HEK293 (cell line): ENCODE measurements at regions not wholly inside any gene's neighbourhood (a gene's known extent, or its start where the extent isn't known, plus 50 kb on each side); places are given as distances from the start of the nearest gene placed in this dataset.

Source experiments
- CTCF ChIA-PET: fragments of 350-600 bp; formaldehyde crosslinking; extraction: SDS; loops from one replicate; lab custom pipeline; 2021; ENCODE audit warnings: antibody characterized with exemption; lab: Yijun Ruan, JAX
- POLR2A ChIA-PET: fragments of 300-600 bp; formaldehyde crosslinking; extraction: SDS; loops from one replicate; lab custom pipeline; 2020; ENCODE audit warnings: antibody characterized with exemption, inconsistent platforms; lab: Yijun Ruan, JAX
- H3K27ac ChIP-seq: fragments of 200-500 bp; sonication (Bioruptor generic); 2 replicates; pipeline ENCODE4 v1.5.1; 2014; ENCODE audit warnings: low read depth, low read length, control low read depth, inconsistent platforms; ENCODE audit errors: extremely low read depth
- H3K36me3 ChIP-seq, 2 experiments: fragments of 200-500 bp in 1 of 2; sonication (Bioruptor generic) in 1 of 2; 1 replicate in 1 of 2; 2 replicates in 1 of 2; pipeline ENCODE4 v1.5.1; 2014 to 2017; ENCODE audit warnings: inconsistent platforms in 2 of 2, low read length in 2 of 2; ENCODE audit not compliant: control insufficient read depth in 2 of 2, insufficient read depth in 1 of 2
- H3K4me1 ChIP-seq: fragments of 200-500 bp; sonication (Bioruptor generic); 2 replicates; pipeline ENCODE4 v1.5.1; 2014; ENCODE audit warnings: mild to moderate bottlenecking, low read length, inconsistent platforms; ENCODE audit not compliant: control insufficient read depth, insufficient read depth
- H3K4me3 ChIP-seq: 2 replicates; pipeline ENCODE4 v1.5.1; 2011; ENCODE audit warnings: low read depth, mild to moderate bottlenecking, control low read depth, low read length, moderate library complexity
- H3K9me3 ChIP-seq: fragments of 200-500 bp; sonication (Bioruptor generic); 2 replicates; pipeline ENCODE4 v1.5.1; 2014; ENCODE audit warnings: low read depth, low read length, inconsistent platforms; ENCODE audit not compliant: control insufficient read depth, insufficient read depth
- GLI2 ChIP-seq: fragments of 450-650 bp; formaldehyde crosslinking; IDR thresholded peaks from 2 replicates; pipeline ENCODE4; 2017; ENCODE audit warnings: missing biosample characterization, missing genetic modification characterization, low read depth, borderline replicate concordance
- GLIS1 ChIP-seq: fragments of 450-650 bp; formaldehyde crosslinking; IDR thresholded peaks from 2 replicates; pipeline ENCODE4 v1.5.1; 2016; ENCODE audit warnings: missing biosample characterization, missing genetic modification characterization
- SP3 ChIP-seq: fragments of 450-650 bp; formaldehyde crosslinking; IDR thresholded peaks from 2 replicates; pipeline ENCODE4 v1.5.1; 2016; ENCODE audit warnings: missing biosample characterization, missing genetic modification characterization
- TSHZ1 ChIP-seq: fragments of 450-650 bp; formaldehyde crosslinking; IDR thresholded peaks from 2 replicates; pipeline ENCODE4 v1.5.1; 2016; ENCODE audit warnings: missing biosample characterization, missing genetic modification characterization, borderline replicate concordance
- ZBTB49 ChIP-seq: fragments of 450-650 bp; formaldehyde crosslinking; IDR thresholded peaks from 2 replicates; pipeline ENCODE4 v1.5.1; 2016; ENCODE audit warnings: missing biosample characterization, missing genetic modification characterization, low read depth
- ZNF37A ChIP-seq: fragments of 450-650 bp; IDR thresholded peaks from 2 replicates; pipeline ENCODE4 v1.5.1; 2018; ENCODE audit warnings: missing biosample characterization, missing genetic modification characterization
- ZNF501 ChIP-seq: fragments of 450-650 bp; formaldehyde crosslinking; IDR thresholded peaks from 2 replicates; pipeline ENCODE4 v1.5.1; 2016; ENCODE audit warnings: missing biosample characterization, missing genetic modification characterization
- ZNF518A ChIP-seq: fragments of 450-650 bp; formaldehyde crosslinking; conservative IDR thresholded peaks from 2 replicates; pipeline ENCODE4 v1.5.1; 2016; ENCODE audit warnings: low read depth, missing biosample characterization, missing genetic modification characterization
- ZNF610 ChIP-seq: fragments of 450-650 bp; formaldehyde crosslinking; IDR thresholded peaks from 2 replicates; pipeline ENCODE4 v1.5.1; 2016; ENCODE audit warnings: missing biosample characterization, missing genetic modification characterization, borderline replicate concordance
- ZNF624 ChIP-seq: fragments of 450-650 bp; formaldehyde crosslinking; IDR thresholded peaks from 2 replicates; pipeline ENCODE4 v1.5.1; 2017; ENCODE audit warnings: missing biosample characterization, missing genetic modification characterization
- ZNF645 ChIP-seq: fragments of 450-650 bp; formaldehyde crosslinking; IDR thresholded peaks from 2 replicates; pipeline ENCODE4; 2016; ENCODE audit warnings: missing biosample characterization, missing genetic modification characterization
- ZNF660 ChIP-seq: fragments of 450-650 bp; IDR thresholded peaks from 2 replicates; pipeline ENCODE4 v1.5.1; 2018; ENCODE audit warnings: missing biosample characterization, mild to moderate bottlenecking, missing genetic modification characterization
- ZSCAN5A ChIP-seq: fragments of 450-650 bp; formaldehyde crosslinking; IDR thresholded peaks from 2 replicates; pipeline ENCODE4 v1.5.1; 2016; ENCODE audit warnings: missing biosample characterization, missing genetic modification characterization

GRCh38 chr4:35802644-35803043 lies 441.7 kb downstream of the ARAP2 start:
- H3K9me3 ChIP-seq: no peaks in the 10 kb centered on the region
- H3K27ac ChIP-seq: no peak overlapping the region
- ChIA-PET POLR2A (no interaction called here), CTCF (no interaction called here)
- H3K4me1 ChIP-seq: no peaks in the 10 kb centered on the region
- TF ChIP-seq GLI2 (tag by site-specific recombination) (no peak), ZNF660 (tag by site-specific recombination) (no peak), ZNF610 (tag by site-specific recombination) (no peak), ZNF624 (tag by site-specific recombination) (no peak), SP3 (tag by site-specific recombination) (no peak)
- H3K36me3 ChIP-seq: no peaks in the 10 kb centered on the region
- no peak overlapping the region for H3K4me3 ChIP-seq

- H3K9me3 ChIP-seq: no peaks in the 10 kb centered on the region
- POLR2A ChIA-PET: no interaction called here
- TF ChIP-seq TSHZ1 (tag by site-specific recombination) (no peak), ZNF37A (no peak), ZNF501 (tag by site-specific recombination) (no peak)
- TF ChIP-seq, all 188 proteins: peak for 0
- no peaks in the 10 kb centered on the region for H3K4me1 ChIP-seq
- H3K4me3 ChIP-seq: no peak overlapping the region
- CTCF ChIA-PET: no interaction called here
- H3K27ac ChIP-seq: no peak overlapping the region
- no peaks in the 10 kb centered on the region for H3K36me3 ChIP-seq
Observed at GRCh38 chr4:35818520-35818919, 425.8 kb downstream of the ARAP2 start.

- ChIA-PET POLR2A (no interaction called here), CTCF (no interaction called here)
- TF ChIP-seq ZBTB49 (tag by site-specific recombination) (no peak), ZNF645 (tag by site-specific recombination) (no peak)
Observed at GRCh38 chr4:35820003-35820402, 424.3 kb downstream of the ARAP2 start.

GRCh38 chr4:35824231-35824630 lies 420.1 kb downstream of the ARAP2 start:
- Histone ChIP-seq H3K9me3 (no peaks in the 10 kb centered on the region), H3K36me3 (no peaks in the 10 kb centered on the region), H3K4me3 (no peak overlapping the region), H3K27ac (no peak overlapping the region), H3K4me1 (no peaks in the 10 kb centered on the region)
- ChIA-PET CTCF (no interaction called here), POLR2A (no interaction called here)
- no peak for TF ChIP-seq GLIS1
- no peak for TF ChIP-seq ZSCAN5A (tag by site-specific recombination)
- no peak for TF ChIP-seq ZNF518A (tag by site-specific recombination)

More at GRCh38 chr4:35820003-35820402, 424.3 kb downstream of the ARAP2 start:
- no peaks in the 10 kb centered on the region for H3K36me3 ChIP-seq
- H3K27ac ChIP-seq: no peak overlapping the region
- H3K4me3 ChIP-seq: no peak overlapping the region
- H3K4me1 ChIP-seq: no peaks in the 10 kb centered on the region
- H3K9me3 ChIP-seq: no peaks in the 10 kb centered on the region
